ENCODE measurements at regions not wholly inside any gene's neighbourhood (a gene's known extent, or its start where the extent isn't known, plus 50 kb on each side); places are given as distances from the start of the nearest gene placed in this dataset.

DNA sequence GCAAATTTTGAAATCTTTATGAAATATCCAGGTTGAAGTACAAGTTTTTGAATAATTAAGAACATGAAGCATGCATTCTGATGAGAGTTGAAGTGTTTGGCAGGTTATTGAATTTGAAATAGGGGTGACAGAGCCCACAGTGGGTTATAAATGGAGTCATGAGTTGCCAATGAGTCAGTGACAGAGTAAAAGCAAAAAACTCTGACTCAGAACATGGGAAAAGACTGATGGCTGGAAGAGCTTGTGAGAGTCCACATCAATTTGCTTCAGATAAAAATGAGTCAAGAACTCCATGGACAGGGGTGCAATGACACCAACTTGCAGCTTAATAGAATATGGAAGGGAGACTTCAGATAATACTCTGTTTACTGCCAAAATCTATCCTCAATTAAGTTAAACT lies 105.3 kb downstream of the SLC6A15 start:
- no peak for DNase-seq

DNA sequence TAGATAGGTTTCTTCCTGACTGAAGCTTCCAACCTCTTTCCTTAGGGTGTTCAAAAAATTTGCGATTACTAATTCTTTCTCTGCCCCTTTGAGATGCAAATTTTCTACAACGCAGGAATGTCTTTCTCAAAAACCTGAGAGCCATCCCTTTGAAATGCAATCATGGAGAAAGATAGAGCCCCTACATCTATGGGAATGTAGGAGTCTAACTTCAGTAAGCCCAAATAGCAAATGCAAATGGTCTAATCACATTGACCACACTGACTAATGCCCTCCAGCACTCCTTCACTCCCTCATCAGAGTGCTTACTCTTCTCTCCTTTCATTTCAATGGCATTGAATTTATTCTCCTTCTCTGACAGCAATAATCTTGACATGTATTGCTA lies 107.1 kb downstream of the SLC6A15 start:
- DNase-seq = no peak

DNA sequence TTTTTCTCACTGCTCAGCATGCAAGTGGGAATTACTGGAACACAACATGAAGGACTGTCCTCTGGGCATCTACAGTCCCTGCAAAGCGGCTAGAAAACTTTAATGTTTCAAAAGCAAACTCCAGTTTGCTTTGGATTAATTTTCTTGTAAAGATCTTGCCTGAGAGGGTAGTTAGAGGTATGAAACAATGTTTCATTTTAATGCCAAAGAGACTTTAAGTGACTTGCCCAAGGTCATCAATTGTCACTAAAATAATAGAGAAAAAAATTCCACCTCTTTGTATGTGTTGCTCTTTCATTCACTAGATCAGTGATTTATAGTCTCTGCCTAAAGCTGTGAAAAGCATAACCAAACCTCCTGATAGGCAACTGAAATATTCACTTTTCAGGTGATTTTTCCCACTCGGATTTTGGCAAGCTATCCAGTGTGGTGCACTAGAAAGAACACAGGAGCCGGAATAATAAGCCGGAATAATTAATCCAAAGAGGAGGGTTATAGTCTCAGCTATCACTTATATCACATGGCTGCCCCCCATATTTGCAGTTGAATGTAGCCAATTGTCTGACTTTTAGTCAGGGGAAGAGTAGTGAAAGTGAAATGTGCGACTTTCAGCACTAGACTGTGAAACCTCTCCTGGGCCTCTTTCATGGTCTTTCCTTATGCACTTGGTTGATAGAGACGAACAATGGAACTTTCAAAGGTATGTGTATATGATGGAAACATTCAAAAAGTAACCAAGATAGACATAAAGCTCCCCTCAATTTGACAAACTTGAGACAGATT lies 107.7 kb downstream of the SLC6A15 start:
- DNase-seq = no peak

GRCh38 chr12:84803661-84804060 lies 108.9 kb downstream of the SLC6A15 start:
- no peak for DNase-seq

DNA sequence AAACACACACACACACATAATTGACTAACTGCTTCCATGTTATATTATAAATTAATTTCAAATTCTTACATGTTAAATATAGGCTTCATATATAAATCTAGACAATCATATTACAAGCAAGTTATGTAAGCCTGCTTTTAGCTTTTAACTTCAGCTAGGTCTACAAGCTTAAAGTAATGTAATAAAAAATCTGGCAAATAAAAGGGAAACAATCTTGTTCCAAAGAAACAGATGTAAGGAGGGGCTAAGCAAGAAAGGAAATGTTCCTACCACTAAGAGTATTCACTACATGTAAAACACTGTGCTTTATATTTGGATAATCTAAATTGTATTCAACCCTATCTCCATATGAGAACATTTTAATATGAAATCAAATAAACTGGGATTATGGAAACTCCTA lies 110.4 kb downstream of the SLC6A15 start:
- no peak for DNase-seq

GRCh38 chr12:84793558-84794367 lies 118.8 kb downstream of the SLC6A15 start:
- no peak for DNase-seq

- DNase-seq = no peak
These were observed 121.2 kb downstream of the SLC6A15 start for GRCh38 chr12:84791444-84791843.

GRCh38 chr12:84789184-84789583 lies 123.4 kb downstream of the SLC6A15 start:
- no peak for DNase-seq

- no peak for DNase-seq
These were observed 125.3 kb downstream of the SLC6A15 start for GRCh38 chr12:84787253-84787652.

DNA sequence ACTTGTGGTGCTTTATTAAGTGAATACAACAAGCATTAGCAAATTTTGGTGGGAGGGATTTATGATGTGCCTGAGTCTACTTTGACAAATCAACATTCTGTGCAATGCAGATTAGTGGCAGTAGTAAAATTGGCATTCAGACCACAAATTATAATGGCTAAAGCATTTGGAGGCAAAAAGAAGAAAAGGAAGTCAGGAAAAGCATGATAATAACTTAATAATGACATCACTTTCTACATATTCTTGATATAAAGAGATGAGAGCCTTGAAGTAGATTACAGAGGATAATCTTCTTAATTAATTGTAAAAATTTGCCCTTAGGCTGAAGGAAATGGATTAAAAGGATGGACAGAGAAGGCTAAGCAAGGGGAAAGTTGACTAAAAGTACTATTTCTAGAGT lies 126.0 kb downstream of the SLC6A15 start:
- no peak for DNase-seq

- no peak for DNase-seq
These were observed 126.6 kb downstream of the SLC6A15 start for GRCh38 chr12:84785951-84786350.

DNA sequence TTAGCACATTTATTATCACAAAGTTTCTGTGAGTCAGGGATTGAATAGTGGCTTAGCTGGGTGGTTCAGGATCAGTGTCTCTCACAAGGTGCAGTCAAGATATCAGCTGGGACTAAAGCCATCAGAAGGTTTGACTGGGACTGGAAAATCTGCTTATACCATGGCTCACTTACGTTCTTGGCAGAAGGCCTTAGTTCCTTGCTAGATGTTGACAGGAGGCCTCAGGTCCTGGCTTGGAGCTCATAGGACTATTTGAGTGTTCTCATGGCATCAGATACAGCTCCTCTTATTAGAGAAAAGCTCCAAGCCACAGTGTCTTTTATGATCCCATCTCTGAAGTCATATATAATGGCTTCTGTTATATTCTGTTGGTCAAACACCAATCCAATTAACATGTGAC lies 127.3 kb downstream of the SLC6A15 start:
- DNase-seq = no peak

DNA sequence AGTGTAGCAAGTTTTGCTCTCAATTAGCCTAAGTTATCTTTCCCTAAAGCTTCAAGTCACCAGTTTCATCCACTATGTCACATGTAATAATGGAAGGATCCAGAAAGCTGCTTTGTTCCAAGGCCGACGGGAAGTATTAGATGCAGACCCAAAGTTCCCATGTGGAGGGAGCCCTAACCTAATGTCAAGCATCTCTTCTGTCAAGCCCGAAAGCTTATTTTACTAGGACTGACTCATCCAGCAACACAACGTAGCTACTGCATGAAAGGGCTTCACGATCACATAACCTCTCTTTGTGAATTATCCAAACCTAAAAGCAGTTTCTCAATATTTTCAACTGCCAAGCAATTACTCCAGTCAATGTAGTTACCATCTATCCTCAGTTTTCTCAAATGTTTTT lies 133.4 kb downstream of the SLC6A15 start:
- DNase-seq = no peak

DNA sequence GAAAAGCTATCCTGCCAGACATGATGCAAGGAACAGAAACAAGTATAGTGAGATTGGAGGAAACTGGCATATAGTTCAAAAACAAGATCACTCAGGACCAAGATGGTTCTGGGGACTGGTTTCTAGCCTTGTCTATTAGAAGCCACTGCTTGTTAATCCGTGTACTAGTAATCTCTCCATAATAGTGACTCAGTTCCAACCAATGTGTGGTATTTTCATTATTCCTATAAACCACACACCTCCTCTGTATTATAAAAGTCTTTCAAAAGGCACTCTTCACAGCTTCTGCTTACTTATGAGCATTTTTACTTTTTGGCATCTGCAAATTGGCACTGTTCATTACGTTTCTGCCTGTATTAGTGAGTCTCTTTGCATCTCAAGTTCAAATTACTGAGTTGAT lies 140.3 kb downstream of the SLC6A15 start:
- DNase-seq = no peak

DNA sequence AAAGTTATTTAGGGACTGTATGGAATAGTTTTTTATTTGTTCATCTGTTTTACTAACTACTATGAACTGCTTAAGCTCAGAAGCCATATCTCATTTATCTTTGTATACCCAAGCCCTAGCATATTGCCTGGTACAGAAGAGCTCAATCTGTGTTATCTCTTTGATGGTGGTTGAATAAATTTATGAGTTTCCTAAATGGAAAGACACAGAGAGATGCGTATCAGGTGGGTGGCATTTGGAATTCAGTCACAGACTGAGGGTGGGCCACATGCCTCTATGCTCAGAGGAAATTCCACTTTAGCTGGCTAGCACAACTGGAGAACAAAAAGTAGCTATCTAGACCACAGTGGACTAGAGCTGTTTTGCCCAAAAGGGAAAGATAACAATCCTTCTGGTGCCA lies 145.5 kb downstream of the SLC6A15 start:
- DNase-seq = no peak

DNA sequence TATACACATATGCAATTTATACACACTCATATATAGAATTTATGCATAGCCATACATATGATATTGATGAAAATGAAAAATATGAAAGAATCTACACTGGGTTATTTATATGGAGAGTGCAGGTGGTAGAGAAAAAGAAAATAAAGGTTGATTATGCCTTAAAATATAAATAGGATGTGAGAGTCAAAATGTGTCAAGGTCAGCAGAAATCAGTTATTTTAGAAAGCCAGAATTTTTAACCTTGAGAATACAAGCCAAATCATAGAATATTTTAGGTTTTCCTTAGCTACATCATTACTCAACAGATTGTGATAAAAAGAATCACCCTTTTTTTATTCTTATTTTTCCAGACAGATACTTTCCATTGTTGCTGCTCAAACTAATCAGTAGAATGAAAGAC lies 146.2 kb downstream of the SLC6A15 start:
- DNase-seq = no peak

DNA sequence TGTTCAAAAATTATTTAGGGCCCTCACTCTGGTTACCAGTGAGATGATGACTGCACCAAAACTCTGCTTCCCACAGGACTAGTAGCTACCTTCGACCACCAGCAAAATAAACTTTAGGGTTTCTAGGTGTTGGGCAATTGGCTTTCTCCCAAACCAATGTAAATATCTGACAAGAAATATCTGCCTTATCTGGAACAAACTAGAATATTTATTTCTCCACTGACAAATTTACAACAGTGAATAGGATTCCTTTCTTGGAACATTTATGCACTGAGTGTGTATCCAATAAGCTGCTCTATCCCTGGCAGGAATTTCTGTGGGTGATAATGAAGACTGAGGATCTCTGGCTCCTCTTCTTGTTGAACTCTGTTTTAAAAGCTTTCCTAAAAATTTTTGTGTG lies 148.6 kb downstream of the SLC6A15 start:
- no peak for DNase-seq

- DNase-seq = no peak
These were observed 149.5 kb downstream of the SLC6A15 start for GRCh38 chr12:84763107-84763506.

- DNase-seq = no peak
These were observed 152.3 kb downstream of the SLC6A15 start for GRCh38 chr12:84760091-84760865.

DNA sequence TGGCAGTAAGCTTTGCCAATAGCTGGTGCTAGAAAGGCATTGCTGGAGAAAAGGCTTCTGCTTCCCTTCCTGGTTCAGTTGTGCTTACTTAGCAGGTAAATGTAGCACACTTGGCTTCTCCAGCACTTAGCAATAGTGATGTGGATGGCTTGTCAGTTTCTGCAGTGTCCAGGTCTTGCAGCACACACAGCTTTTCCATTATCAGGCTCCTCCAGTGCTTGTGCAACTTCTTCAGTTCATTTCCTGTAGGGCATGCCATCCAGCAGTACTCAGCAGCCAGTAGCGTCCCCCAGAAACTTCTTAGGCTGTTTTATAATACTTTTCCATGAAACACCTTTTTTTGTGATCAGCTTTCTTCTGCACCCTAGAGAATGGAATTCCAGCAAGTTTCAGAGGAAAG lies 154.6 kb downstream of the SLC6A15 start:
- no peak for DNase-seq

GRCh38 chr12:84756961-84757360 lies 155.6 kb downstream of the SLC6A15 start:
- no peak for DNase-seq

GRCh38 chr12:84745127-84745526 lies 167.5 kb downstream of the SLC6A15 start:
- no peak for DNase-seq

DNA sequence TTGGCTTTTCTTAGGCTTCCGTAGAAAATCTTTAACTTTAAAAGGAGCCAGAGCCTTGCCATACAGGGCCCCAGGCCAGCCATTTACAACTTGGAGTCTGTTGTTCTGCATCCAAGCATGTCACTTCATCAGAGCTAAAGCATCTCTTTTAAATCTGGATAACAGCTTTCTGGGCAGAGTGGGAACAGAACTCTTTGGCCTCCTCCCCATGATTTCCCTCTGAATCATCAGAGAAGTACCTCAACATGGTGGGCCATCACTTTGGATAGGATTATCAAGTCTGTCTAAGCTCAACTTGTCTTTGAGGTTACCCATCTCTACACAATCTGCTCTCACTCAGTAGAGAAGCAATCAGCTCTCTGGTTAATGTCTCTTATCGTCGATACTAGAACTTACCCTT lies 170.9 kb downstream of the SLC6A15 start:
- DNase-seq = no peak

- no peak for DNase-seq
These were observed 171.6 kb downstream of the SLC6A15 start for GRCh38 chr12:84741031-84741430.
